GM19372 (cell line): ENCODE measurements at regions not wholly inside any gene's neighbourhood (a gene's known extent, or its start where the extent isn't known, plus 50 kb on each side); places are given as distances from the start of the nearest gene placed in this dataset.

ENCODE experiments used
- ATAC-seq: cut with Tn5 transposase; IDR thresholded peaks from one replicate; pipeline ENCODE4 v1.9.1; 2021; ENCODE audit warnings: mild to moderate bottlenecking, low read depth, moderate library complexity; ENCODE audit not compliant: unreplicated experiment

DNA sequence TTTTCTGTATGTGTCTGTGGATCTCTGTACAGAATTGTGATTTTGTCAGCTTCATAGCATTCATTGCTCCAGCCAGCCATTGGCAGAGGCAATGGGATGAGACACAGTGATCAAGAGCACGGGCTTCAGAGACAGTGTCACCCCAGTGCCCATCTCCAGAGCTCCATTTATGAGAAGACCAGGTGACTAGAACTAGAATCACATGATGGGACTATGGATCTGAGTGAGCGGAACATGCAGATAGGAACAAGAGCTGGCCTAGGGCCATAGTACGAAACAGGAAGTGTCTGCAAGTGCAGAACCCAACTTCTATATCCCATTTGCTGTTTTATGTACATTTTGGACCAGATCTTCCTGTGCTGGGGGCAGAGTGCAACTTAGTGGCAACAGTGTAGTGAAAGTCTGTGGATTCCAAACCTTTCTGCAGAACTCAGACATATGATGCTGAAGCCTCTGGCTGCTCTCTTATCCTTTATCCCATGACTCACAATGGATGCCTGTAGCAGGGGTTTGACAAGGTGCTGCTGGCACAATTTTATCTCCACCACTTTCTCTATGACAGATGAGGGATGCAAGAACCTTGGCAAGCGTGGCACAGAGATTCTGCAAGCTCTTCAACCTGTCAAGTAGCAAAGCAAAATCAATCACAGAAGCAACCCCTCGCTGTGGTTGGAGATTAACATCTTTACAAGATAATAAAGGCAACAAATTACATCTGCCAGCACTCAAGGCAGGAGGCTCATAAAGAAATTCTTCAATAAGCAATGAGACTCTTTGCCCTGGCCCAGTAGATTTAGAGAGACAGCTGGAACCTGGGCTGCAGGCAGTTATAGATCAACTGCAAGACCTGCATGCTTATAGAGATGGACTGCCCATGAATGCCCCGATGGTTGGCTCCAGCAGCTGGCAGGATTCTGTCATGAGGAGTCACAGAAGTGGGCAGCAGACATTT lies 681.3 kb downstream of the TNS3 start:
- no peak for ATAC-seq

DNA sequence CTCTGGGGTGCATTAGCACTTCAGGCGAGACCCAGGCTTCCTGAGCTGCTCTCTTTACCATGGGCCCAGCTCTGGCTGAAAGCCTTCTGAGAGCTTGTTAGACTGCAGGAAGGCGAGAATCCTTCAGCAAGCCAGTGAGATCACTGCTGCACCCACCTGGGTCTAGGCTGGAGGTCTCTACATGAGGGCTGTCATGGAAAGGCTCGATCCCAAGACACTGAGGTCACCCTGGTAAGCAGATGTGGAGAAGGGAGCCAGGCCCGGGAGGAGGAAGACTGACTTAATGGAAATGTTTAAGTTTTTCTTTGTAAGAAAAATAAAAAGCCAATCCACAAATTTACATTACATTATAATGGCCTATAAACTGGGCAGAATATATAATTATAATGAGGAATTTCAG lies 684.5 kb downstream of the TNS3 start:
- no peak for ATAC-seq

- no peak for ATAC-seq
These were observed 695.1 kb downstream of the TNS3 start for GRCh38 chr7:46886669-46887374.

DNA sequence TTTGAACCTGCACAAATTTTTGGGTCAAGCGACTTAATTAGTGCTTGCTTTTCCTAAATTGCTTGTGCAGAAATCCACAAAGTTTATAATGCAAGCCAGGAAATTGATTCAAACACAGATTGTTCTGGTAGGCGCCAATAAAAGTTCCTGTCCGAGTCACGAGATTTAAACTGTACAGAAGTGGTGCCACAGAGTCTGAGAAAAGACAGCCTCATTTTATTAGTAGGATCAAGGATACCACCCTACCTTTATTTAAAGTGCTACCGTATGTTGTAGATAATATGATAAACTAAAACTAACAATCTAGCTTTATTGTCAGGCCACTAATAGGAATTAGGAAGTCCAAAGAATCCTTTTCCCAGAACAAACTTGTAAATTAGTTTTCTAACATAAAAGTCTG lies 696.7 kb downstream of the TNS3 start:
- ATAC-seq: no peak

DNA sequence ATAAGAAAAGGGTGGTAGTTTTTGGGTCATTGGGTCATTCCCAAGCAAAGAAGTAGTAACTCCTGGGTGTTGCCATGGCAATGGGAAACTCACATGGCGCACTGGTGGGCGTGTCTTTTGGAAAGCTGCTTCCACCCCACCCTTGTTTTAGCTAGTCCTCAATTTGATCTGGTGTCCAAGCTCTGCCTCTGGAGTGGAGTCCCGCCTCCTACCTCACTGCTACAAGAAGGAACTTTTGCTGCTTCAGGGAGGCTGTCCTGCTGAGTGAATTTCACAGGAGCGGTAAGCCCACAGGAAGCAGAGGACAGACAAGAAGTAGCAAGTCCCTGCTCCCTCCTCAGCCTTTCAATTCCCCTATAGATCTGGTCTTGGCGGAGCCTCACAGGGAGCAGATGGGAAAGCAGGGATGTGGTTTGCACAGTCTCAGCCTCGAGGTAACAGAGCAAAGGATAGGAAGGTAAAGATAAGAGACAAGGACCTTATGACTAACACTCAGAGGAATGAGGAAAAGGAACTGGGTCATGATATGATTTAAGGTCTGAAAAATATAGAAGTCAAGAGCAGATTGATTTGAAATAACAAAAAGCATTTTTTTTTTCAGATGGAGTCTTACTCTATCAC lies 700.3 kb downstream of the TNS3 start:
- ATAC-seq: no peak

DNA sequence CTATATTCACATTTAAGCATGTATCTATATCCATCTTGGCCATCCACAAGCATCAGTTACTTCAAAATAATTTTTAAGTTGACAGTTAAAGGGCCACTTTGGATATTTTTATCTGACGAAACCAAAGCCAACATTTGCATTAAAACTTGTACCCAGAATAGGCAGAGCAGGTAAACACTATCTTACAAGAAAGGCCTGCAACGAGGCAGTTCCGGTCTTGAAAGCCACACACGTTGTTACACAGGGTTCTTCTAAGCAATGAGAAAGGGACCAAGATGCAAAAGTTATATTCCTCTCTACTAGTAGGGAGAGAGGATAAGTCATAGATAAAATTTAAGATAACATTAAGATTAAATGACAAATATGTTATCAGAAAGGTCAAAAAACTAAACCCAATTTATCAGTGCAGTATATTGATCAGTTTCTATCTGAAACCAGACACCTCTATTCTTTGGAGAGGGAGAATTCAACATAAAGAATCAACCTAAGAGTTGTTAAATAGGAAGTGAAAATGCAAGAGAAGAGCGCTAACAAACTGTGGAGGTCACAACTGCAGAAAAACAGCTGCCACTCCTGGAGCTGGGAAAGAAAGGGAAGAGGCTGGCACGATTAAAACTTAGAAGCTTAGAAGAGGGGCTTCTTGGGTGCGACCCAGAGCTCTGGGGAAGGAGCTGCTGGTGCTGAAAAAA lies 701.3 kb downstream of the TNS3 start:
- no peak for ATAC-seq

DNA sequence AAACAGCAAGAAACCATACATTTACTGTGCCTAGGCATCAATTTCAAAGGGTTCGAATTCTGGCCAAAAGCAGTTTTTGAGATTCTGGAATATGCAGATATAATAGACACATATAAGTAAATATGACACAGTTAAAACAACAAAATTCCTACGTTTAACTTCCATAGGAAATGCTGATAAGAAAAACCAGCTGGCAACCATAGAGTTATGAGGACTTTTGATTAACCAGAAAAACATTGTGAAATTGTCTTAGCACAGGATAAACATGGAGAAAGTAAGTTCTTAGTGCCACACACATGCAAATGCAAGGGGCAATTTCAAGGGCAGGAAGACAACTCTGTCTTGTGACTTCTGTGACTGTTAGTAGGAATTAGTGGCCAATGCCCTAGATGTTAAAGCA lies 702.1 kb downstream of the TNS3 start:
- no peak for ATAC-seq

- no peak for ATAC-seq
These were observed 710.4 kb downstream of the TNS3 start for GRCh38 chr7:46871516-46871915.

GRCh38 chr7:46864716-46865115 lies 717.2 kb downstream of the TNS3 start:
- no peak for ATAC-seq

DNA sequence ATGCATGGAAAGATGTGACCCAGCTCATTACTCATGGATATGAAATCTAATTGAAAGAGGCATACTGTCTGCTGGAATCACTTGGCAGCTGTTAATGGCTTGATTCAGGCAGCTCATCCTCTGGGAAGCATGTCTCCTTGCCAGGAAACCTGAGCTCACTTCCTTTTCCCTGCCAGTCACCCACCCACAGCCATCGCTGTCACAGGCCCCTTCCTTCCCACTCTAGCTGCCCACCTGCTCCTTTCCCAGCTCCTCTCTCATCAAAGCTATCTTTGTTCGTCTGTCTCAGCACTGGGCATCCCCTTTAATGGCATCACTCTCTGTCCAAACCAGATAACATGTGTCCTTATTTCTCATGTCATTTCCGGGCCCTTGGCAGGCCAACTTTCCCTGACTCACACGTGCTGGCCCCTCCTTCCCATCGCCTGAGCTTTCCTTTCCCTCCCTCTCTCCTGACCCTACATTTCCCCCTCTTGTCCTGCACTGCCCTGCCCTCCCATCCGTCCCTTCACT lies 721.9 kb downstream of the TNS3 start:
- ATAC-seq: no peak

DNA sequence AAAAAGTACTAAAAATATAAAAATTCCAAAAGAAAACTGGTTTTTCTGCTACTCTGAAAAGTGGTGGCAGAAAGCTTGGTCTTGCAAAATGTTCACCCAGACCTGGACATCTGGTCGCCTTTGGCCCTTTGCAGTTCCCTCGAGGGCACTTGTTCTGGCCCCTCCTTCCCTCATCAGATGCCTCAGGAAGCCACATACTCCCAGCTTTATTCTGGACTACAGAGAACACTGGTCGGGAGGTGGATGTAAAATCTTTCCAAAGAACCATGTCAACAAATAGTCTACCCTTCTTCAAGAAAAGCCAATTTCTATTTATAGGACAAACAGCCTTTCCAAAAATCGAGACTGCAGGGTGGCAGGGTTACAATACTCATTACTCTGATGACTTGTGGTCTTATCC lies 726.1 kb downstream of the TNS3 start:
- ATAC-seq: no peak

- ATAC-seq: no peak
These were observed 726.9 kb downstream of the TNS3 start for GRCh38 chr7:46854958-46855473.

GRCh38 chr7:46853451-46853850 lies 728.5 kb downstream of the TNS3 start:
- no peak for ATAC-seq

- no peak for ATAC-seq
These were observed 729.1 kb downstream of the TNS3 start for GRCh38 chr7:46852795-46853194.

- no peak for ATAC-seq
These were observed 731.2 kb downstream of the TNS3 start for GRCh38 chr7:46850563-46851330.

DNA sequence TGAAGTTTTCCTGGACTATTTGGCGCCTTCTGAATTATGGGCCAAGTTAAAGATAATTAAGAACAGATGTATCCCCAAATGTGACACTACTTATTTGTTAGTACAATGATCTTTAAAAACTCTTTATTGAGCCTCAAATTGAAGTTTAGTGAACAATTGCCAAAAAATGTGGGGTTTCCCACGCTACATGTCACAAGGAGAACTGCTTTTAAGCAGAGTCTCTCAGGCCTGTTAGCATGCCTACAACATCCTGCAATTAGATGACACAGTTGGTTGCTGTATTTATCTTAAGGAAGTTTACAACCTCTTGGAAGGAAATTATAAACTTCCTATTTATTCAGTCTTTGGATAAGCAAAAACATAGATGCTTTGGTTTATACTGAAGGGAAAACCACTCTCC lies 733.0 kb downstream of the TNS3 start:
- no peak for ATAC-seq

GRCh38 chr7:46848311-46848710 lies 733.6 kb downstream of the TNS3 start:
- no peak for ATAC-seq

DNA sequence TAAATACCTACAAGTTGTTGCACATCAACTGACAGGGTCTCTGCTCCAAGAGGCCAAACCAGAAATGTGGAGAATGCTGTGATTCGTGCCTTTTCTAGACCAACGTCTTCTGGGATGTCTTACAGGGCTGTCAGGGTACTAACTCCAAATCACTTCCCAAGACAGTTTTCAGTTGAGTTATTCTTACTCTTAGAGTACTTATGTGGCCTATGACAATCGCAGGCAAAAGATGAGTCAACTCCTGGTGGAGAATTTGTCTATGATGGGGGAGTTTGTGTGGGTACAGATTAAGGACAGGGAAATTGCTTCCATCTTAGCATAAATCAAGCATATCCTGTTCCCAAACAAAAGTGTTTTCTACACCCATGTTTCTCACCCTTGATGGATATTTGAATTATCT lies 734.8 kb downstream of the TNS3 start:
- no peak for ATAC-seq

DNA sequence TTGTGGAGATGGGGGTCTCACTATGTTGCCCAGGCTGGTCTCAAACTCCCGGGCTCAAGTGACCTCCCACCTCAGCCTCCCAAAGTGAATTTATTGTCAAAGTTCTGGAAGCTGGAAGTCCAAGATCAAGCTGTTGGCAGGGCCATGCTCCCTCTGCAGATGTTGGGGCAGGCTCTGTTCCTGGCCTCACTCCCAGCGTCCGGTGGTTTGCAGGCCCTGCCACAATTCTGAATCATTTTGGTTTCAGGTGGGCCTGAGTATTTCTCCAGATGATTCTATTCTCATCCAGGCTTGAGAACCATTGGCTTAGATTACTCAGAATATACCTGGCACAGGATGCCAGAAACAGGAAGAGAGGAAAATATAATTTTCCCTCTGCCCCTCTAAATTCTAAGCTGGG lies 737.4 kb downstream of the TNS3 start:
- no peak for ATAC-seq

DNA sequence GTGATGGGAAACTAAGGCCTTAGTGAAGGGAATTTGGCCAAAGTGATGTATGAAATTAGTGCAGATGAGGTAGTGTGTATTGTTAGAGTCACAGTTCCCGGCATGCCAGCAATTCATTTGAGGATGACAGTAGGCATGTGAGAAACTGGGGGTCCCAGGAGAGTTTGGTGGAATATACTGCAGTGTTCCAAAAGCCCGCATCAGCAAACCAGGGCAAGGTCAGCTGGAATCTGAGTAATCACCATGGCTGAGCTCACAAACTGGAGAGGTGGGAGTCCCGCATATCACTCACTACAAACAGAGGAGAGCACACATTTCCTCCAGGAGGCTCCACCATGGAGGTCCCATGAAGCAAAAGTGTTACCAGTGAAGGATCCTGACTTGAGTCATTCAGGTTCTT lies 740.7 kb downstream of the TNS3 start:
- no peak for ATAC-seq
